GM19043 (cell line): ENCODE measurements at regions not wholly inside any gene's neighbourhood (a gene's known extent, or its start where the extent isn't known, plus 50 kb on each side); places are given as distances from the start of the nearest gene placed in this dataset.
"Not testable (repeated sequence)": the region's sequence is repeated elsewhere in the genome, so short reads cannot be mapped to it uniquely, and the experiment has no call there.

Experiments
- ATAC-seq: cut with Tn5 transposase; IDR thresholded peaks from one replicate; pipeline ENCODE4 v1.9.1; 2021; ENCODE audit warnings: low read depth; ENCODE audit not compliant: unreplicated experiment

GRCh38 chr6:11387707-11388430 is 149.7 kb upstream of the TMEM170B start:
- no peak for ATAC-seq

- ATAC-seq: no peak
Observed at GRCh38 chr6:11386726-11387125, 150.8 kb upstream of the TMEM170B start.

- ATAC-seq: peak; percentile 62
Observed at GRCh38 chr6:11386323-11386722, 151.2 kb upstream of the TMEM170B start.

- ATAC-seq: no peak
Observed at GRCh38 chr6:11384531-11385309, 152.3 kb upstream of the NEDD9 start.

GRCh38 chr6:11381801-11382513 is 149.5 kb upstream of the NEDD9 start:
- ATAC-seq: peak; percentile 77

GRCh38 chr6:11380969-11381744 is 148.7 kb upstream of the NEDD9 start:
- ATAC-seq: no peak

GRCh38 chr6:11380549-11380948 is 148.1 kb upstream of the NEDD9 start:
- no peak for ATAC-seq

GRCh38 chr6:11379805-11380204 is 147.3 kb upstream of the NEDD9 start:
- no peak for ATAC-seq

- ATAC-seq: no peak
Observed at GRCh38 chr6:11378639-11379038, 146.2 kb upstream of the NEDD9 start.

- ATAC-seq: peak; percentile 88
Observed at GRCh38 chr6:11374036-11375010, 141.9 kb upstream of the NEDD9 start.

GRCh38 chr6:11373208-11373607 is 140.7 kb upstream of the NEDD9 start:
- ATAC-seq: no peak

- not testable (repeated sequence) for ATAC-seq
Observed at GRCh38 chr6:11372186-11372790, 139.8 kb upstream of the NEDD9 start.

- no peak for ATAC-seq
Observed at GRCh38 chr6:11370191-11371018, 137.9 kb upstream of the NEDD9 start.

GRCh38 chr6:11368760-11369159 is 136.3 kb upstream of the NEDD9 start:
- ATAC-seq: no peak

GRCh38 chr6:11368264-11368663 is 135.8 kb upstream of the NEDD9 start:
- ATAC-seq: no peak

GRCh38 chr6:11367638-11368199 is 135.3 kb upstream of the NEDD9 start:
- no peak for ATAC-seq

GRCh38 chr6:11366934-11367637 is 134.6 kb upstream of the NEDD9 start:
- ATAC-seq: no peak
